ENCODE measurements at regions not wholly inside any gene's neighbourhood (a gene's known extent, or its start where the extent isn't known, plus 50 kb on each side); places are given as distances from the start of the nearest gene placed in this dataset.

DNA sequence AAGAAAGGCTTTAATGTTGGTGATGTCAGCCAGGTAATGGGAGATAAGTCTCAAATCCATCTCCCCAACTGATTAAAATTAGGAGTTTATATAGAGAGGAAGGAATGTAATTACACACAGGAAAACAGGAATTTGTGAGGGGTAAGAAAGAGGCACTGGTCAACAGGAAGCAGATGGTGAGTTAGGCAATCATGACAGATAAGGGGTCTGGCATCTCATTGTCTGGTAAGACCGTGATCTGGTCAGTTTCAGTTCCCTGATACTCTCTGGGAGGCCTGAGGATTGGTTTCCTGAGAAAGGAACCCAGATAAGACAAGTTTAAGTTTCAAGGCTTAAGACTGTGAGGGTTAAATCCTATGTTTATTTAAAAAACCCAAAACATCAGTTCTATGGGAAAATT, 414.7 kb upstream of the ARRDC4 start:
- no peak for DNase-seq

DNA sequence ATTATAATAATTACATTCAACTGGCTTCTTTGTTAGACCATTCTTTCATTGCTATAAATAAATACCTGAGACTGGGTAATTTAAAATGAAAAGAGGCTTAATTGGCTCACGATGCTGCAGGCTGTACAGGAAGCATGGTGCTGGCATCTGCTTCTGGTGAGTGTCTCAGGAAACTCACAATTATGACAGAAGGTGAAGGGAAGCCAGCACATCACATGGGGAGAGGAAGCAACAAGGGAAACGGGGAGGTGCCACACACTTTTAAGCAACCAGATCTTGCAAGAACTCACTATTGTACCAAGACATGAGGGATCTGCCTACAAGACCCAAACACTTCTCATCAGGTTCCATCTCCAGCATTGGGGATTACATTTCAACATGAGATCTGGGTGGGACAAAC, 413.1 kb upstream of the ARRDC4 start:
- no peak for DNase-seq

DNA sequence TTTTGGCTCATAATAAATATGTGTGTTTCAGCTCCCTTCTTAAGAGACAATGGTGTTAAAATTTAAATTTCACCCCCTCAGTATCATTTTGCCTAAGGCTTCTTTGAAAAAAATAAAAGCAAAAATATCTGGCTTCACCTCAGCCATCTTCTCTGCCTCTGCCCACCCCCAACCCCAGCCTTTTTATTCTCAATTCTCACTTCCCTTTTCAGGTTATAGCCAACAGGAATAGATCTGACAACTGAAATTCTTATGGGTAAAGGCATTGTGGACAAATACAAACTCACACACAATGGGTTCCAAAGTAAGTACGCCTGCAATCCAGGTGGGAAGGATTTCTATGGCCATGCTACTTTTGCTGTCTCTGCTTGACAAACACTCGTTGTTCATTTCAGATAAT, 399.0 kb upstream of the ARRDC4 start:
- no peak for DNase-seq

DNA sequence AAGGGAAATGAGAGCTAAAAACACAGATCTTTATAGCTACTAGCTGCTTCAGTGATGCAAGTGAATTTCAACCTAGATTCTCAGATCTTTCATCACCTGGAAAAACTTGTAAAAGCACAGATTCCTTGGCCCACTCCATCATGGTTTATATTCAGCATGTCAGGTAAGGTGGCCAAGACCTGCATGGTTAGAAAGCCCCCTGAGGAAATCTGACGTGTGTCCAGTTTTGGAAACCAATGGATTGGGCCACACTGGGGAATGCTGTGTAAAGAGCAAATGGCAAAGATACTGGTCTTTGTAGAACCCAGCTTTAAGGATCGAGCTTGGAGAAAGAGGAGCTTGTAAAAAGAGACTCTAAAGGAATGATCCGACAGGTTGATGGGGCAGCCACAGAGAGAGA, 397.0 kb upstream of the ARRDC4 start:
- DNase-seq: no peak

DNA sequence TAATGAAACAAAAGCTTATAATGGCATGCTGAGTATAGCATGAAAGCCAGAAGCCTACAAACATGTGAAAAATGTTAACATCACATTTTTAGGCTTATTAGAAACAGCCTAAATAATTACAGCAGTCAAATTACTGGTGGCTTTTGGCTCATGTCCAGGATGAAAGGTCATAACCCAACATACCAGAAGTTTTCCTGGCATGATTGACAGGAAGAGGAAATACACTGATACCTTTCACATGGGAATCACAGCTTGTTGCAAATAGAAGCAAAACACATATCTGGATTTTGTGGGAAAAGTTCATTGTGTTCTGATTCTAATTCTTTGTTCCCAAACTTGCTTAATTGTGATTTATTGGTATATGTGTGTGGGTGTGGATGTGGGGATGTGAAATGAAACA, 393.5 kb upstream of the ARRDC4 start:
- no peak for DNase-seq

DNA sequence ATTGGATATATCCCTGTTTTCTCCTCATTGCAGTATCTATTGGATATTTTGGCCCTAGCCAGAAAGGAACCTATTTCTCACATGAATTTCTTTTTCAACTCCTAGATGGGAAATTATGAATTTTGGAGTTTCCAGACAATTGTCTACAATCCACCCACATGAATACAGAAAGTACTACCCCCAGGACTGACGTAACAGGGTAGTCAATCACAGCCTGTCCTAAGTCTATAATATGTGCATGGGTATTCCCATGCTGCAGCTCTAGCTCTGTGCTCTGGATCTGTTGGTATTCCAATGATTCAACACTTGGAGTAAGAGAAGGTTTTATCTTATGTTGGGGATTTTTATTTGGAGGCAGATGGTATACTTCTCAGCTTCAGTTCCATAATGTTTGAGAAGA, 393.1 kb upstream of the ARRDC4 start:
- no peak for DNase-seq

DNA sequence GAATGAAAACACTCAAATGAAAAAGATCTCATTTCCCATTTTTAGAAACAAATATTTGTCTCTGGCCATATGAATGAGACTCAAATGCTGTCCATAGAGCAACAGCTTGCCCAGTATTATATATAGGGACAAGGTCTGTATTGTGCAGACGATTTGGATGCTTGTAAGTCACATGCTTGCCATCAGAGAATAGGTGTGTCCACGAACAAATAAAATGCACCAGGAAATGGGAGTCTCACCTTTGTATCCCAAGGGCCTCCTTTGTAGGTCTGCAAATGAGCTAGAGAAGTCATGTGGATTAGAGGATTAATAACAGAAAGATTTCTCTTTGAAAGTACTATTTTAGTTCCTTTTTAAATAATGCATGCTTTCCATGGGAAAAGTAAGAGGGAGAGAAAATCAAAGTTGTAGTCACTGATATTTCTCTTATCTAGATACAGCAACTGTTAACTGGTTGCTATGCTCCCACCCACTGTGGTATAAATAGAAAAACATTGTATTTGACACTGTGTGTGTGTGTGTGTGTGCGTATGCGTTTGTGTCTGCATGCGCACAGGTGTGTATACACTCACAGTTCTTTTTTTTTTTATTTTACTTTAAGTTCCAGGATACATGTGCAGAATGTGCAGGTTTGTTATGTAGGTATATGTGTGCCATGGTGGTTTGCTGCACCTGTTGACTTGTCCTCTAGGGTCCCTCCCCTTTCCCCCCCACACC, 383.4 kb upstream of the ARRDC4 start:
- DNase-seq: no peak

DNA sequence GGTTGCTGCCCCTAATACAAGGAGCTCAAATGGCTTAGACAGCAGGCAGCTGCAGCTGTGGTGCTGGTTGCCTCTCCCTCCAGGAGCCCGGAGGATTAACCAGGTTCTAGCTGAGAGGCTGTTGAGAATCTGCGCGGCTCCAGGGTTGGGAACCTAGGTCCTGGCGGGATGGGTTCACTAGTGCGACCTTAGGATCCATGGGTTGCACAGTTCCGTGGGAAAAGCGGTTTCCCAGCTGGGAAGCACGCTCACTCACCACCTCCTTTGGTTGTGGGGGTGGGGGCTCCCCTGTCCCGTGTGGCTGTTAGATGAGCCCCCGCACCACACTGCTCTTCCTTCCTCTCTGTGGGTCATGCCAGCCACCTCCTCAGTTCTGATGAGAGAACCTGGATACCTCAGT, 375.1 kb upstream of the ARRDC4 start:
- no peak for DNase-seq

DNA sequence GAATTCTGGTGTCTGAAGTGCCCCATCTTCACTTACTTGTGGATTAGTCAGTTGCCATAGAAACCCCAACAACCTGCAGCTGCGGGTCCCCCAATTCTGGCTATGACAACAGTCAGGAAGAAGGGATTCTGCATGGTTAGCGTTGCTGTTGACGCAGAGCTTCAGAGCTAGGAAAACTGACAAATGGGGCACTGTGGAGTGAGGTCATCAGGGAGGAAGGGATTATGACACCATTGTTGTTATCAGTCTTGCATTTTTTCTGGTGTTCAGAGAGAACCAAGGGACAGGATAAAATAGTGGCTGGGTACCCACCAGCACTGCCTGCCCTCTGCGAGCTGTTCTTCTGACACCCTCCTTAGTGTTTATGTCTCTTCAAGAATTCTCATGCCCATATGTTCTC, 367.7 kb upstream of the ARRDC4 start:
- DNase-seq: no peak

DNA sequence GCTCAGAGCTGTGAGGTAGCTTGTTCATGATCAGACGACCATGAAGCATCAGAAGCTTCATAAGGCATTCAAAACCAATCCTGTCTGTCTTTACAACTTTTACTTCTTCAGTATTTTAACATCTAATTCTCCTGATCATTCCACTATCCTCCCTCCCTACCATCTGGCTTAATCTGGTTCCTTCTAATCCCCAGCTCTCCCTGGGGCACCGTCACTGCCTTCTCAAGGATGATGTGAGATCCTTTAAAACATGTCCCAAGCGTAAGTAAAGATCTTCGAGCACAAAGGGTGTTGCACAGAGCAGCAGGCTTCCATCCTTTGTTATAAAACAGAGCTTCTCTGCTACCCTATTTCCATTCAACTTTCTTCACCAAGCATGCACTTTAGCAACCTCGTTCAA, 362.7 kb upstream of the ARRDC4 start:
- no peak for DNase-seq

DNA sequence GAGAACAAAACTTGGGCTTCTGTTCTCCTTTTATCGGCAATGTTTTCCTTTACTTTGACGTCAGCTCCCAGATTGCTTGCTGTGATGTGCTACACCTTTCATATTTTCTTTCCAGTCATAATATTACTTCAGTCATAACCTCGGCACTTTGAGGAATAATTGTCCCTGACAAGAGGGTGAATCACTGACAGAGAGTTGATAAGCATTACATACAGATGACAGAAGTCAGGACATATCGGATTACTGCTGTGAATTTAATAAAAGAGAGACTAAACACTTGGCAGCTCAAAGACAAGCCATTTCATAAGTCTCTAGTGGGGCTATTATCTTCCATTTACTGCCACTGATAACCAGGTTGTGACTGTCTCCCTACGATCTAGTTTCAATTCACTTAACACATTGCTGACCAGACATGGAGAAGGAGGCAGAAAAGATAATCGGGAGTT, 362.1 kb upstream of the ARRDC4 start:
- no peak for DNase-seq

DNA sequence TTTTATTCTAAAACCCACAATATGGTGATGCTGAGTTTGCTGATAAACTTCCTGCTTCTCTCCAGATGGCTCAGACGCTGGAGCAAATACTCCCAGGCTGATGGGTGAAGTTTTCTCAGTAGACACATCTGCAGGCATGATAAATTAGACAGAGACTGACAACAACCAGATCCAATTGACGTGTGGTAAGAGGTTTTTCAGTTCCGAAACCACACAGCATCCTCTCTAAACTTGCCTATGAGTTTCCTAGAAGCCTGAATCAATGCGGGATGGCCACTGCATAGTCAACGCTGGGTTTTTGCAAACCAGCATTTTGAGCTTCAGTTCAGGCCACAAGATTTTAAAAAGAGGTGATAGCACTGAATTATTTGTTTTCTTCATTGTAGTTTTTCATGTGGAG, 360.3 kb upstream of the ARRDC4 start:
- no peak for DNase-seq

DNA sequence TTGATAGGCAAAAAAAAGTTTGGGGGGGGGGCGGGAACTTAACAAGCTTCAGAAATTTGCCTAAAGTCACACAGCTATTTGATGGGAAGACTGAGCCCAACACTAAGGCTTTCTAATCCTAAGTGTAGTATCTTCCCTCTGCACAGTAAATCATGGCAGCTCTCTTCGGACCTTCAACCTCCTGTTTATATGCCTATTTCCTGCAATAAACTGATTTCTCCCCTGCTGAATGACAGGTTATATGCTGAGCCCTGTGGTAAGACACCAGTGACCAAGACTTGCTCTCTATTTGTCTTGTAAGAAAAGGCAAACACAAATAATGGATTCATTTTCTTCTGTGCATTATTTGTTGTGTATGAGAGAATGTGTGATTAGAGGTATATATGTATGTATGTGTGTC, 355.8 kb upstream of the ARRDC4 start:
- no peak for DNase-seq

DNA sequence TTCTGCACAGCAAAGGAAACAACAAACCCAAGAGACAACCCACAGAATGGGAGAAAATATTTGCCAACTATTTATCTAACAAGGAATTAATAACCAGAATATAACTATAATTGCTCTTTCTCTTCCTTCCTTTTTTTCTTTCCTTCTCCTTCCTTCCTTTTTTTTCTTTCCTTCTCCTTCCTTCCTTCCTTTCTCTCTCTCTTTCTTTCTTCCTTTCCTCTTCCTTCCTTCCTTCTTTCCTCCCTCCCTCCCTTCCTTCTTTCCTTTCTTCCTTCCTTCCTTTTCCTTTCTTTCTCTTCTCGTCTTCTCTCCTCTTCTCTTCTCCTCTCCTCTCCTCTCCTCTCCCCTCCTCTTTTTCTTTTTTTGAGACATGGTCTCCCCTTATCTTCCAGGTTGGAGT, 345.4 kb upstream of the ARRDC4 start:
- no peak for DNase-seq

DNA sequence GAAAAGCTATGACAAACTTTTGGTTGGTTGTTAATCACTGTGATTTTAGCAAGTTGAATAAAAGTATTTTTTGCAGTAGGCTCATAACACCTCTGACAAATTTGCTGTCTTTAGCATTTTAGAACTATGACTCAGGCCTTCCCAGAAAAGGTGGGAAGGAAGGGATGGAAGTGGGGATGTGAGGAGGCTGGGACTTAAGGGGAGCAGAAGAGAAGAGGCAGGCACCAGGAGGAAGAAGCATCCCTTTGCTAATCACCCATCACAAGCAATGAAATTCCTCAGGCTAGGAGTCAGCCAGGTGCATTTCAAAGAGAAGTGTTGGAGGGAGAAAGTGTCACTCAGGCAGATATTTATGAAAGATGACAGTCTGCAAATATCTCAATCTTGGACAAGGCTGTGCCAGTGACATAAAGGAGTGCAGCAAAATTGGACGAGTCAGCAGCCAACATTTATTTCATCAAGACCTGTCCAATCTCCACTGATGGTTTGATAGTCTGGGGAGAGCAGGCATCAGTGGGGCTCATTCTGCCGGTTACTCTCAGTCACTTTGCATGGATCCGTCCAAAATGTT, 337.3 kb upstream of the ARRDC4 start:
- DNase-seq: no peak

DNA sequence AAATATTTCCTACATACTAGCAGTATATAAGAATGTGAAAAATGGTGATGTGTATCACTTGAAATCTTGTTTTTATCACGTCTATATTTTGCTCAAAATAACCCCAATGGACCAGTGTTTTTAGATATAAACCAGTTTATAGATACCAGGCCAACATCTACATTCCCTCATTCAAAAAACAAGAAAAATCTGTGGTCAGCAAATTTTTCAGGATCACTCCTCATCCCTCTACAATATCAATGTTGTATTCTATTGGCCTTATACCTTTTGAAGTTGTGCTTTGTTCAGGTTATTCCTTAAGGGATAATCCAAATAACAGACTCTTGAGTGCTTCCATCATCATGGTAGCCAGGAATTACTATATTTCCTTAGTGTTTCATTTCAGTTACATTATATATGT, 332.9 kb upstream of the ARRDC4 start:
- DNase-seq: no peak

DNA sequence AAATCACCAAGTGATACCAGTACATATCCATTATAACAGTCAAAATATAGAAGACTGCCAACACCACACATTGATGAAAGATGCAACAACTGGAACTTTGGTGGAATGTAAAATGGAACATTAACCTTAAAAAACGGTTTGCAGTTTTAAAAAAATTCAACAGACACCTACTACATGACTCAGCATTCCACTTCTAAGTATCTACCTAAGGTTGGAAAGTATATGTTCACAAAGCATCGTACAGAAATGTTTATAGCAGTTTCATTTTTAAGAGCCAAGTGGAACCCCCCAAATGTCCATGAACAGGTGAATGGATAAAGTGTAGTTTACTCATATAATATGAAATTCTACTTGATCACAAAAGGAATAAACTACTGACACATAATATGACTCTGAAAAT, 314.7 kb upstream of the ARRDC4 start:
- DNase-seq: no peak

DNA sequence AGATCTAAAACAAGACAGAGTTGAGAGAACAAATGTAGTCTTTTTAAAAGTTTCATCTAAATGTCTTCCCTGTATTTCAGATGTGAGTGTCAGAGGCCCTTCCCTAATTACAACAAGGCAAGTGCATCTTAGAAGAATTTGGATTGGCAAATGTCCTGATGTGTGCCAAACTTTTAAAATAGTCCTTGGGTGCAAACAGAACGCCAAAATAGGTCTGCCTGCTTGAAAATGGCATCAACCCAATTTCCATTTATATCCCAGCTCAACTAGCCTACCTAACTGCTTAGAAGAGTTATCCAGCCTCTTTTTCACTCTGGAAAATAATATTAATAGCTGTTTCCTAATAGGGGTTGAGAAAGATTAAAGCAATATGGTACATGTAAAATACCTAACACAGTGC, 311.8 kb upstream of the ARRDC4 start:
- no peak for DNase-seq

DNA sequence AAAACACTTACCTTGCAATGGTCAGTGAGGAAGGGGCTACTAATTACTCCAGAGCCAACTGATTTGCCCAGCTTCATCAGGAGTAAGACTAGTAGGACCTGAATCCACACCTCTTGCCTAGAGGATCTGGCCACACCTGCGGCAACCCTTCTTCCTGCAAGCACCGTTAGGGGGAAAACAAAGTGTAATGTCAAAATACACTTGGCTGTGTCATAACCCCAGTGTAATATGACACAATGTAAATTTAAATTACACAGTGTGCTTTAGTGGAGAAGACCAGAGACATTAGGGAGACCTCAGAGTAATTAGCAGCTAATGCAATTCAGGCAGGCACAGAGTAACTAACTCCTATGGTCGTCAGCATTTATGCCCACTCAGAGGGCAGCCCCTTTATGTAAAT, 308.5 kb upstream of the ARRDC4 start:
- no peak for DNase-seq

DNA sequence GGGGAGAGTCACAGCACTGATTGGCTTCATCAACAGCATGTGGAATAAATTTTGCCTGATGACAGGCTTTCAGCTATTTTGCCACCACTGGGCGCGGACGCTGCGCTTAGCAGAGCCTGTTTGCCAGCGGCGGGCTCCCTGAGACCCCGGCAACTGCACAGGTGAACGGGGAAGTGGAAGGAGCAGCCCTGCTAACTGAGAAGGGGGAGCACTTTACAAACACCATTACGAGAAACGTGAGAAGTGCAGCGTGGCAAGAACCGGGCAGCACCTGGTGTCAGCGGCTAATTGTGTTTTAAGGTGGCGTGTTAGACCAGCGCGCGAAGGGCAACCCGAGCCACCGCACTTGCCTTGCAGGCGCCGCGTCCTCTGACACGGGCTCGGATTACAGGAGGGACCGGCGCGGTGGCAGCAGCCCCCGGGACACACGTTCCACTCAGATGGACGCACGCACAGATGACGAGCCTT, 307.8 kb upstream of the ARRDC4 start:
- DNase-seq: no peak

DNA sequence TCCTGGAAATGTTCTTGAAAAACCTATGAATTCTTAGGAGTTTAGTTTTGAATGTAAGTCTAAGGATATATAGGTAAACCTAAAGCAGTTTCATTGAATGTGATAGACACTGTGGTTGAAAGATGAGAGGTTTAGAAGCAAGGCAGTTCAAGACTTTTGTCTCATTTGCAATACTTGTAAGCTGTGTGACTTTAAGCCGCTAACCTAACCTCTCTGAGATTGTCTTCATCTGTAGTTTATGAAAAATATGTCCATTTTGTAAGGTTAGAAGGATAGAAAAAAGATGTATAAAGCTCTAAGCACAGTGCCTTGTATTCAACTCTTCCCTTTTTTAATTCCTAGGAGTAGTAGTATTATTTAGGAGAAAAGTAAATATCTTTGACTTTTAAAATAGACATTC, 306.6 kb upstream of the ARRDC4 start:
- no peak for DNase-seq

DNA sequence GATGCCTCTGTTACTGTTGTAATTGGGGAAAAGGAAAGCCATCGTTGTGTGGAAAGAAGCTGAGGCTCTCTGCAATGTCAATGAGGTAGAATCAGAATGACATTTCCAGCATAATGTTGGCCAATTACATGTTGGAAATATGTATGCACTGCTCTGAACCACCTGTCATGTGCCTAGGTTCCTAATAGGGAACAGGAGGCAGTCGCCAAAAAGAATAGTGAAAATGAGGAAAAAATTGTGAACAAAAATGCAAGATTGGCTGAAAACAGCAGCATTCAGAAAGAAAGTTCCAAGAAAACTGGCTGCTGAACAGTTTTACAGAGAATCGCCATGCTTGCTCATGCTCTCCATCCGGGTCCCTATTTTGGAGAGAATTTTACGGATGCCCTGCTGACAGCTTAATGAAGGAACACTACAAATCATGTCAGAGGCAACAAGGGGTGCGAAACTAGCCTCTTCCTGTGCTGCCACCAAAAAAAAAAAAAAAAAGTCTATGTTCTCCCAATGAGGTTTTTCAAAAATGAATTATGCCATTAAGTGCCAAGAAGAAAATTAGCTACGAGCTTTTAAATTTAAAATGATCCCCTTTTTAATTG, 305.9 kb upstream of the ARRDC4 start:
- no peak for DNase-seq

DNA sequence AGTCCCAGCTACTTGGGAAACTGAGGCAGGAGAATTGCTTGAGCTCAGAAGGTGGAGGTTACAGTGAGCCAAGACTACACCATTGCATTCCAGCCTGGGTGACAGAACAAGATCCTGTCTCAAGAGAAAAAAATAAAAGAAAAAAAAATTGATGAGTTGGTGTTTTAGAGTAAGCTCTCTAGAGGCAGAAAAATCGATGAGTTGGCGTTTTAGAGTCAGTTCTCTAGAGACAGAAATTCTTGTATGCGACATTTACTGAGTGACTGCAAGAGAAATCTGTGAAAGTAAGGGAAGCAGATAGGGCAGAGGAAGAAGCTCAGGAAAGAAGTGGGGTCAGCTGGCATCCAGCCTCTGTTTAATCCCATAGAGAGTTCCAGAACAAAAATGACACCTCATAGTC, 298.7 kb upstream of the ARRDC4 start:
- no peak for DNase-seq

DNA sequence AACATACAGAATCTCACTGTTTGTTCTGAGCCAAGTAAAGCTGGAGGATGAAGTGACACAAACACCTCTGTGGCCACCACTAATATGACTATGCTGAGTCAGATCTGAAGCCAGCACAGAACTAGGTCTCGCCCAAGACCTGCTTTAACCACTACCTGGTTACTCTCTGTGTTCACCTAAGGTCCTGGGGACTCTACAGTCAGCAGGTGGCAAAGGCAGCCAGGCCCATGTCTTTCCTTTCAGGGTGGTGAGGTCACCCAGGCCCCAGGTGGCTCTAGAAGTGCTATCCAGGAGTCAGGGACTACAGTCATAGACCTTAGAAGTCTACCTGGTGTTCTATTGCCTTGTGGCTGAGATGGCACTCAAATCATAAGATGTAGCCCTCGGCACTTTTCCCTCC, 287.9 kb upstream of the ARRDC4 start:
- no peak for DNase-seq

DNA sequence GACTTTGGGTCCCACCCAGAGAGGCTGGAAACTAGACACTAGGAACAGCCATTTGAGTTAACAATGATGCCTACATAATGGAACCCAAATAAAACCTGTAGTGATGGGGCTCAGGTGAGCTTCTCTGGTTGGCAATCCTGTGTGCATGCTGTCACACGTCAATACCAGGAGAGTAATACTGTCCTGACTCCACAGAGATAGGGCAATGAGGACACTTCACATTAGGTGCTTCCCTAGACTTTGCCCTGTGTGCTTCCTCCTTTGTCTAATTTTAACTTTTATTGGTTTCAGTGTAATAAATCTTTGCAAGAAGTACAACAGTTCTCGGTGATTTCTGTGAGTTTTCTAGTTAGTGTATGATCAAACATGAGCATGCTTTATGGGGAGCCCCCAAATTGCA, 281.8 kb upstream of the ARRDC4 start:
- no peak for DNase-seq
